HepG2 (cell line): ENCODE measurements at regions not wholly inside any gene's neighbourhood (a gene's known extent, or its start where the extent isn't known, plus 50 kb on each side); places are given as distances from the start of the nearest gene placed in this dataset.

Experiments used
- ADNP ChIP-seq: sonication (generic); formaldehyde crosslinking; IDR thresholded peaks from 2 replicates; pipeline ENCODE4 v1.4.0; 2020; ENCODE audit warnings: missing genetic modification reagents
- ARNT2 ChIP-seq: sonication (generic); formaldehyde crosslinking; IDR thresholded peaks from 2 replicates; pipeline ENCODE4 v1.8.0; 2022; ENCODE audit warnings: mild to moderate bottlenecking, low read depth, missing genetic modification reagents, moderate library complexity
- CENPT ChIP-seq: sonication (generic); formaldehyde crosslinking; IDR thresholded peaks from 2 replicates; pipeline ENCODE4 v1.8.0; 2022; ENCODE audit warnings: low read depth, mild to moderate bottlenecking, moderate library complexity, missing genetic modification reagents
- ELF1 ChIP-seq: sonication (generic); formaldehyde crosslinking; IDR thresholded peaks from 2 replicates; pipeline ENCODE4 v1.4.0; 2020; ENCODE audit warnings: missing genetic modification reagents
- GFI1 ChIP-seq: sonication (generic); formaldehyde crosslinking; IDR thresholded peaks from 2 replicates; pipeline ENCODE4 v1.5.0; 2020; ENCODE audit warnings: missing genetic modification reagents, mild to moderate bottlenecking, borderline replicate concordance
- NONO ChIP-seq, 2 experiments: fragments of 450-650 bp in 1 of 2; sonication (generic) in 1 of 2; formaldehyde crosslinking in 1 of 2; IDR thresholded peaks in 1 of 2; conservative IDR thresholded peaks in 1 of 2; 2 replicates each; pipeline versions ENCODE4 v1.6.1 to v1.8.0; 2017 to 2022; ENCODE audit warnings: mild to moderate bottlenecking in 1 of 2, missing genetic modification reagents in 1 of 2, moderate library complexity in 1 of 2
- TAF1 ChIP-seq: sonication (generic); formaldehyde crosslinking; IDR thresholded peaks from 2 replicates; pipeline ENCODE4 v1.4.0; 2020; ENCODE audit warnings: missing genetic modification reagents
- XBP1 ChIP-seq: sonication (generic); formaldehyde crosslinking; IDR thresholded peaks from 2 replicates; pipeline ENCODE4 v1.5.0; 2020; ENCODE audit warnings: missing genetic modification reagents
- ZKSCAN1 ChIP-seq: fragments of 150-350 bp; IDR thresholded peaks from 2 replicates; pipeline ENCODE4 v1.6.1; 2014; ENCODE audit warnings: low read length
- ZNF501 ChIP-seq: sonication (generic); formaldehyde crosslinking; IDR thresholded peaks from 2 replicates; pipeline ENCODE4 v1.5.1; 2020; ENCODE audit warnings: mild to moderate bottlenecking, moderate library complexity, missing genetic modification reagents
- ZNF552 ChIP-seq: sonication (generic); formaldehyde crosslinking; IDR thresholded peaks from 2 replicates; pipeline ENCODE4 v1.9.0; 2022; ENCODE audit warnings: missing genetic modification reagents, mild to moderate bottlenecking, borderline replicate concordance
- ZNF607 ChIP-seq: sonication (generic); formaldehyde crosslinking; IDR thresholded peaks from 2 replicates; pipeline ENCODE4 v1.5.1; 2020; ENCODE audit warnings: missing genetic modification reagents, mild to moderate bottlenecking, borderline replicate concordance
- ZNF746 ChIP-seq: sonication (generic); formaldehyde crosslinking; IDR thresholded peaks from 2 replicates; pipeline ENCODE4 v1.8.0; 2022; ENCODE audit warnings: mild to moderate bottlenecking, missing genetic modification reagents
- TF ChIP-seq, protein P1 (sequence below): sonication (generic); formaldehyde crosslinking; IDR thresholded peaks from 2 replicates; pipeline ENCODE4 v1.8.0; 2022; ENCODE audit warnings: missing genetic modification reagents, mild to moderate bottlenecking, borderline replicate concordance
- TF ChIP-seq, protein P2 (sequence below): sonication (generic); formaldehyde crosslinking; IDR thresholded peaks from 2 replicates; pipeline ENCODE4 v1.4.0; 2020; ENCODE audit warnings: missing genetic modification reagents, mild to moderate bottlenecking, borderline replicate concordance
- TF ChIP-seq, protein P3 (sequence below): sonication (generic); formaldehyde crosslinking; IDR thresholded peaks from one replicate; pipeline ENCODE4 v1.5.1; 2020; ENCODE audit warnings: mild to moderate bottlenecking, missing genetic modification reagents; ENCODE audit errors: not compliant biosample characterization

DNA sequence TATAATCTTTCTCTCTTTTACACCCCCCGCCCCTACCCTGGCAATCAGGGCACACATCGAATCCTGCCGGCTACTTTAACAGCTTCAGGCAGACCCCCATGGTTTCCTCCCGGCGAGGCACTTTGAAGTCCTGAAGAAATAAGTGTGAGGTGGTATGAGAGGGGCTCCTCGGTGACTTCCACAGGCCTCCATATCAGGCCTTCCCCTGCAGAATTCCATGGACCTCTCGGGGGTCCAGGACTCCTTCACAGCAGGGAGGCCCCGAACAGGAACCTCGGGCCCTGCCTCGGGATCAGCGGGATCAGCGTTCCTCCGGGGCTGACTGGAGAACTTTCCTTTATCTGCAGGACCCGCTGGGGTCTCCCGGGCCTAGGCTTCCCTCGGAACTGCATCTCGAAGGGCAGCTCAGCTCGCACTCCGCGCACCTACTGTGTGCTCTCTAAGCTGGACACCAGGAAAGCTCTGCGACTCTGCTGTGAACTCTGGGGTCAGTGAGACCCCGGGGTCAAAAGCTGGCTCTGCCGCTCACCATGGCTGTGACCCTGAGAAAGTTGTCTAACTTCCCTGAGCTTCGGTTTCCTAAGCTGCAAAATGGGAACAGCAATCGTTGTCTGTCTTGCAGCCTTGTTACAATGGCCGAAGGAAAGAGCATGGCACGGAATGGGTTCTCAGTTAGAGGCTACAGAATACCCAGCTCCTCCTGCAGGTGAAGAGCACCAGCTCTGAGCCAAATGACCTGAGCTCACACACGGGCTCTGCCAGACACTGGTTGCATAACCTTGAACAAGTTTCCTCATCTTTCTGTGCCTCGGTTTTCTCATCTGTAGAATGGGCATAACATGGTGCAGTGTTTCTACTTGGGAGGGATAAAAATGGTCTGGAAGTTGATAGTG lies 97.4 kb upstream of the ID2 start (continued):
- TF ChIP-seq ZKSCAN1 (peak; percentile 86), GFI1 (CRISPR knock-in tag) (no peak), NONO (IDR thresholded peaks at IDR 0.05) (no peak), NONO (CRISPR knock-in tag; conservative IDR thresholded peaks at IDR 0.05) (no peak), ZNF746 (CRISPR knock-in tag) (no peak), CENPT (CRISPR knock-in tag) (no peak), ZNF501 (peak; percentile 49; the same call in 1 of the 2 replicates), ZNF552 (0 out of 2 replicates have a peak, but pooled peaks have one; percentile 60), XBP1 (no peak), ELF1 (CRISPR knock-in tag) (no peak), ADNP (CRISPR knock-in tag) (peak; percentile 59; the same call in 1 of the 2 replicates), TAF1 (CRISPR knock-in tag) (no peak), ZNF607 (peak; percentile 44; the same call in 1 of the 2 replicates), ARNT2 (CRISPR knock-in tag) (peak; percentile 10; the same call in 1 of the 2 replicates)
- TF ChIP-seq, protein P1, sequence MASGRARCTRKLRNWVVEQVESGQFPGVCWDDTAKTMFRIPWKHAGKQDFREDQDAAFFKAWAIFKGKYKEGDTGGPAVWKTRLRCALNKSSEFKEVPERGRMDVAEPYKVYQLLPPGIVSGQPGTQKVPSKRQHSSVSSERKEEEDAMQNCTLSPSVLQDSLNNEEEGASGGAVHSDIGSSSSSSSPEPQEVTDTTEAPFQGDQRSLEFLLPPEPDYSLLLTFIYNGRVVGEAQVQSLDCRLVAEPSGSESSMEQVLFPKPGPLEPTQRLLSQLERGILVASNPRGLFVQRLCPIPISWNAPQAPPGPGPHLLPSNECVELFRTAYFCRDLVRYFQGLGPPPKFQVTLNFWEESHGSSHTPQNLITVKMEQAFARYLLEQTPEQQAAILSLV (CRISPR knock-in tag): no peak
- TF ChIP-seq, protein P2, sequence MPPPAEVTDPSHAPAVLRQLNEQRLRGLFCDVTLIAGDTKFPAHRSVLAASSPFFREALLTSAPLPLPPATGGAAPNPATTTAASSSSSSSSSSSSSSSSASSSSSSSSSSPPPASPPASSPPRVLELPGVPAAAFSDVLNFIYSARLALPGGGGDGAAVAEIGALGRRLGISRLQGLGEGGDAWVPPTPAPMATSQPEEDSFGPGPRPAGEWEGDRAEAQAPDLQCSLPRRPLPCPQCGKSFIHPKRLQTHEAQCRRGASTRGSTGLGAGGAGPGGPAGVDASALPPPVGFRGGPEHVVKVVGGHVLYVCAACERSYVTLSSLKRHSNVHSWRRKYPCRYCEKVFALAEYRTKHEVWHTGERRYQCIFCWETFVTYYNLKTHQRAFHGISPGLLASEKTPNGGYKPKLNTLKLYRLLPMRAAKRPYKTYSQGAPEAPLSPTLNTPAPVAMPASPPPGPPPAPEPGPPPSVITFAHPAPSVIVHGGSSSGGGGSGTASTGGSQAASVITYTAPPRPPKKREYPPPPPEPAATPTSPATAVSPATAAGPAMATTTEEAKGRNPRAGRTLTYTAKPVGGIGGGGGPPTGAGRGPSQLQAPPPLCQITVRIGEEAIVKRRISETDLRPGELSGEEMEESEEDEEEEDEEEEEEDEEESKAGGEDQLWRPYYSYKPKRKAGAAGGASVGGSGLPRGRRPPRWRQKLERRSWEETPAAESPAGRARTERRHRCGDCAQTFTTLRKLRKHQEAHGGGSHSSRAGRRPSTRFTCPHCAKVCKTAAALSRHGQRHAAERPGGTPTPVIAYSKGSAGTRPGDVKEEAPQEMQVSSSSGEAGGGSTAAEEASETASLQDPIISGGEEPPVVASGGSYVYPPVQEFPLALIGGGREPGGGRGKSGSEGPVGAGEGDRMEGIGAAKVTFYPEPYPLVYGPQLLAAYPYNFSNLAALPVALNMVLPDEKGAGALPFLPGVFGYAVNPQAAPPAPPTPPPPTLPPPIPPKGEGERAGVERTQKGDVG: no peak
- TF ChIP-seq, protein P3, sequence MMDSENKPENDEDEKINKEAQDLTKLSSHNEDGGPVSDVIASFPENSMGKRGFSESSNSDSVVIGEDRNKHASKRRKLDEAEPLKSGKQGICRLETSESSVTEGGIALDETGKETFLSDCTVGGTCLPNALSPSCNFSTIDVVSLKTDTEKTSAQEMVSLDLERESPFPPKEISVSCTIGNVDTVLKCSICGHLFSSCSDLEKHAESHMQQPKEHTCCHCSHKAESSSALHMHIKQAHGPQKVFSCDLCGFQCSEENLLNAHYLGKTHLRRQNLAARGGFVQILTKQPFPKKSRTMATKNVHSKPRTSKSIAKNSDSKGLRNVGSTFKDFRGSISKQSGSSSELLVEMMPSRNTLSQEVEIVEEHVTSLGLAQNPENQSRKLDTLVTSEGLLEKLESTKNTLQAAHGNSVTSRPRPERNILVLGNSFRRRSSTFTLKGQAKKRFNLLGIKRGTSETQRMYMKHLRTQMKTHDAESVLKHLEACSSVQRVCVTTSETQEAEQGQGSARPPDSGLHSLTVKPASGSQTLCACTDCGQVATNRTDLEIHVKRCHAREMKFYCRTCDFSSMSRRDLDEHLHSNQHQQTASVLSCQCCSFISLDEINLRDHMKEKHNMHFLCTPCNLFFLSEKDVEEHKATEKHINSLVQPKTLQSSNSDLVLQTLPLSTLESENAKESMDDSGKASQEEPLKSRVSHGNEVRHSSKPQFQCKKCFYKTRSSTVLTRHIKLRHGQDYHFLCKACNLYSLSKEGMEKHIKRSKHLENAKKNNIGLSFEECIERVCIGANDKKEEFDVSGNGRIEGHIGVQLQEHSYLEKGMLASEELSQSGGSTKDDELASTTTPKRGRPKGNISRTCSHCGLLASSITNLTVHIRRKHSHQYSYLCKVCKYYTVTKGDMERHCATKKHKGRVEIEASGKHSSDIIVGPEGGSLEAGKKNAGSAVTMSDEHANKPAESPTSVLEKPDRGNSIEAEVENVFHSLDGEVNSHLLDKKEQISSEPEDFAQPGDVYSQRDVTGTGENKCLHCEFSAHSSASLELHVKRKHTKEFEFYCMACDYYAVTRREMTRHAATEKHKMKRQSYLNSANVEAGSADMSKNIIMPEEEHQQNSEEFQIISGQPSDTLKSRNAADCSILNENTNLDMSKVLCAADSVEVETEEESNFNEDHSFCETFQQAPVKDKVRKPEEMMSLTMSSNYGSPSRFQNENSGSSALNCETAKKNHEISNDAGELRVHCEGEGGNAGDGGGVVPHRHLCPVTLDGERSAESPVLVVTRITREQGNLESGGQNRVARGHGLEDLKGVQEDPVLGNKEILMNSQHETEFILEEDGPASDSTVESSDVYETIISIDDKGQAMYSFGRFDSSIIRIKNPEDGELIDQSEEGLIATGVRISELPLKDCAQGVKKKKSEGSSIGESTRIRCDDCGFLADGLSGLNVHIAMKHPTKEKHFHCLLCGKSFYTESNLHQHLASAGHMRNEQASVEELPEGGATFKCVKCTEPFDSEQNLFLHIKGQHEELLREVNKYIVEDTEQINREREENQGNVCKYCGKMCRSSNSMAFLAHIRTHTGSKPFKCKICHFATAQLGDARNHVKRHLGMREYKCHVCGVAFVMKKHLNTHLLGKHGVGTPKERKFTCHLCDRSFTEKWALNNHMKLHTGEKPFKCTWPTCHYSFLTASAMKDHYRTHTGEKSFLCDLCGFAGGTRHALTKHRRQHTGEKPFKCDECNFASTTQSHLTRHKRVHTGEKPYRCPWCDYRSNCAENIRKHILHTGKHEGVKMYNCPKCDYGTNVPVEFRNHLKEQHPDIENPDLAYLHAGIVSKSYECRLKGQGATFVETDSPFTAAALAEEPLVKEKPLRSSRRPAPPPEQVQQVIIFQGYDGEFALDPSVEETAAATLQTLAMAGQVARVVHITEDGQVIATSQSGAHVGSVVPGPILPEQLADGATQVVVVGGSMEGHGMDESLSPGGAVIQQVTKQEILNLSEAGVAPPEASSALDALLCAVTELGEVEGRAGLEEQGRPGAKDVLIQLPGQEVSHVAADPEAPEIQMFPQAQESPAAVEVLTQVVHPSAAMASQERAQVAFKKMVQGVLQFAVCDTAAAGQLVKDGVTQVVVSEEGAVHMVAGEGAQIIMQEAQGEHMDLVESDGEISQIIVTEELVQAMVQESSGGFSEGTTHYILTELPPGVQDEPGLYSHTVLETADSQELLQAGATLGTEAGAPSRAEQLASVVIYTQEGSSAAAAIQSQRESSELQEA (CRISPR knock-in tag): no peak
